ENCODE measurements at regions not wholly inside any gene's neighbourhood (a gene's known extent, or its start where the extent isn't known, plus 50 kb on each side); places are given as distances from the start of the nearest gene placed in this dataset.

DNA sequence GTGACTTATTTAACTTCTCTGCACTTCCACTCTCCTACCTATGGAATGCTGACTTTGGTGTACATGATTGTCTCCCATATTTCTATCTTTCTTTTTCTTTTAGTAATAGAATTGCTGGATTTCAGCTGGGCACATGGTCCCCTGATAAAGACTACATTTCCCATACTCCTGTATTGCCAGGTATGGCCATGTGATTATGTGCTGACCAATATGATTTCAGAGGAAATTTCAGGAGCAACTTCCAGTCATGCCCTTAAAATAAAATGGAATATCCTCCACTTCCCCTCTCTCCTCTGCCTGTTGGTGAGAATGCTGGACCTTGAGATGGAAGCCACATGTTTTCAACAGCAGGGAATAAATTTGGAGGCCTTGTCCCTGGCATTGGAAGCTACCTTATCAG lies 130.7 kb upstream of the IGSF21 start:
- DNase-seq (ENCODE audit: insufficient read length, low spot score) (no peak), FAIRE-seq (no peak)
- no peak for TF ChIP-seq POU2F2 (IDR thresholded peaks at IDR 0.05; ENCODE audit: low read depth, low read length)
- no peak for TF ChIP-seq POLR2A (IDR thresholded peaks at IDR 0.05; ENCODE audit: low read depth, low read length)
- no peak for TF ChIP-seq POLR2AphosphoS5 (IDR thresholded peaks at IDR 0.05; ENCODE audit: low read depth, low read length)
- no peak for TF ChIP-seq TAF1 (IDR thresholded peaks at IDR 0.05; ENCODE audit: low read depth, low read length)
- no peak for TF ChIP-seq PAX5 (IDR thresholded peaks at IDR 0.05; ENCODE audit: insufficient read depth, low read length, severe bottlenecking)
- no peak for TF ChIP-seq SPI1 (IDR thresholded peaks at IDR 0.05; ENCODE audit: low read depth, low read length)

DNA sequence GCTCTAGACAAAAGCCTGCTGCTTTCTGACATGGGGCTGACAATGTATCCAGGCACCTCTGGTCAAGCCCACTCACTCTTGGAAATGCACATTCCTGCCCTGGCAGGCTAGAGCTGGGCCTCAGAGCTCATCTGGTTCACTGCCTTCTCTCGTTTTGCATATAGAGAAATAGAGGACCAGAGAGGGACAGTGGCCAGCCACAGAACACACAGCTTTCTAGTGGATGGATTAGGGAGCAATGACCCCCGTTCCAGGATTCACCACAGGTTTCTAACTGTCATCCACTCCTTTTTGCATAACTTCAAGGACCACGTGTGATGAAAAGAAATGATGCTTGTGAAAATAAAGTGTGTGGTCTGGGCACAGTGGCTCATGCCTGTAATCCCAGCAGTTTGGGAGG lies 129.6 kb upstream of the IGSF21 start:
- TF ChIP-seq POLR2A (IDR thresholded peaks at IDR 0.05; ENCODE audit: low read depth, low read length) (no peak), SPI1 (IDR thresholded peaks at IDR 0.05; ENCODE audit: low read depth, low read length) (no peak), TAF1 (IDR thresholded peaks at IDR 0.05; ENCODE audit: low read depth, low read length) (no peak), POU2F2 (IDR thresholded peaks at IDR 0.05; ENCODE audit: low read depth, low read length) (no peak), PAX5 (IDR thresholded peaks at IDR 0.05; ENCODE audit: insufficient read depth, low read length, severe bottlenecking) (no peak)
- no peak for DNase-seq (ENCODE audit: insufficient read length, low spot score)
- FAIRE-seq, result no peak

DNA sequence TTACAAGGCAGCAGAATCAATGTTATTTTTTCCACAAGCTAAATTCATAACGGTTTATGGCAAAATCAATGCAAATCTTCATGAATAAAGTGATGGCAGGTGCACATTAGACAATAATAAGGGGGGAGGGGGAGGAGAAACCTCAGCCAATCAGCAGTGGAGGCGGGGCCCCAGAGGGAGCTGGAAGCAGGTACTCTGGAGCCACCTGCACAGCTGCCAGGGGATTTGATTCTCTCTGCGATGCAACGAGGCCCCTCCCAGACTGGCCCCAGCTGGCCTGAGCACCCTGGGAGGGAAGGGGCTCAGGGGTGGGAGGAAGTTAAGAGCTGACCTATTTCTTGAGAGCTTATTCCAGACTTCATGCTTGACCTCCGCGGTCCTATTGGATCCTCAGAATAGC lies 127.8 kb upstream of the IGSF21 start:
- TF ChIP-seq PAX5 (IDR thresholded peaks at IDR 0.05; ENCODE audit: insufficient read depth, low read length, severe bottlenecking) (no peak), POLR2AphosphoS5 (IDR thresholded peaks at IDR 0.05; ENCODE audit: low read depth, low read length) (no peak)
- no peak for FAIRE-seq
- no peak for DNase-seq (ENCODE audit: insufficient read length, low spot score)

DNA sequence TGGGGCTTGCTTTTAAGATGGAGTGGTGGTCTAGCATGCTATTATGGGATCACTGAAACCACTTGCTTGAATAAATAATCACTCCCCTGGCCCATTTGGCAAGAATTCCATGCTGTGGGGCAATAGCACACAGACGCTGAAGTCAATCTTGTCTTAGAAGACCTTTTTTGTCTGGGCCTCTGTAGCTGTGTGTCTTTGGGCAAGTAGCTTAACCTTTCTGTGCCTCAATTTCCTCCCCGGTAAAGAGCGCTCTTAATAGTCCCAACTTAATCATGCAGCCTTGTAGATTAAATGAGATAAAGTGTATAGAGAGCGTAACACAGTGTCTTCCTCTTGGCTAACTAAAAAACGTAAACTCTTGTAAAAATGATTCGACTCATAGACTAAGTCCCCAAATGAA lies 125.4 kb upstream of the IGSF21 start:
- DNase-seq (ENCODE audit: insufficient read length, low spot score), result no peak
- FAIRE-seq, result no peak
- TF ChIP-seq SPI1 (IDR thresholded peaks at IDR 0.05; ENCODE audit: low read depth, low read length) (no peak), PAX5 (IDR thresholded peaks at IDR 0.05; ENCODE audit: insufficient read depth, low read length, severe bottlenecking) (no peak), TAF1 (IDR thresholded peaks at IDR 0.05; ENCODE audit: low read depth, low read length) (no peak), POU2F2 (IDR thresholded peaks at IDR 0.05; ENCODE audit: low read depth, low read length) (no peak), POLR2A (IDR thresholded peaks at IDR 0.05; ENCODE audit: low read depth, low read length) (no peak), POLR2AphosphoS5 (IDR thresholded peaks at IDR 0.05; ENCODE audit: low read depth, low read length) (no peak)

DNA sequence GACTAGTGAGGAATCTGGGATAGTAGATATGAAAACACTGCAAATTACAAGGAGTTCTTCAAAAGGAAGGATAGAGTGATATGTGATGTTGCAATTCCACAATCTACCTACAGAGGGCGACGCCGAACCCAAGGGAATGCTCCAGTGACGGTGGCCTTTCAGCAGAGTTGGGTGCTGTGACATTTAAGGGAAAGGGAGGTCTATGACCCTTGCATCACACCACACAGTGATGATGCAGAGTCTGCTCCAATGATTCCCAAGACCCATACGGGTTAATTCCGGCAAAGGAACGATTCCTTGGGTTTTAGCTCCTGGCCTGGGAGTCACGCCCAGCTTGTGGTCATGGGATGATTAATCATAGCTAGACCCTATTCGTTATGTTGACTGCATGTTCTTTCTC lies 123.0 kb upstream of the IGSF21 start:
- peak; percentile 33 for DNase-seq (ENCODE audit: insufficient read length, low spot score)
- no peak for TF ChIP-seq POLR2AphosphoS5 (IDR thresholded peaks at IDR 0.05; ENCODE audit: low read depth, low read length)
- TF ChIP-seq TAF1 (IDR thresholded peaks at IDR 0.05; ENCODE audit: low read depth, low read length), result no peak
- TF ChIP-seq POLR2A (IDR thresholded peaks at IDR 0.05; ENCODE audit: low read depth, low read length), result no peak
- TF ChIP-seq PAX5 (IDR thresholded peaks at IDR 0.05; ENCODE audit: insufficient read depth, low read length, severe bottlenecking), result no peak

DNA sequence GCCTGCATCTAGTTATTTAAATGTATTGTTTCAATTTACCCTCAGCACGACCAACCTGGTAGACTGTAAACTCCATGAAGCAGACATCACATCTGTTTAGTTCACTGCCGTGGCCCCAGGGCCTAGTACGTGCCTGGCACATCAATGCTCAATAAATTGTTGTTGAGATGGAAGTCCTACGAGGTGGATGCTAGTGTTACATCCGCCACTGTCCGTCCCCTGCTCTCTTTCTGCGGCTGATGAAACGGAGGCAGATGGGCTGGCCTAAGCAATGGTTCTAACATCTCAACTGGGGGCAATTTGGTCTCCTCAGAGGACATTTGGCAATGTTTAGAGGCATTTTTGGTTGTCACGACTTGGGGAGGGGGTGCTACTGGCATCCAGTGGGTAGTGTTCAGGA lies 121.4 kb upstream of the IGSF21 start:
- TF ChIP-seq POLR2A (IDR thresholded peaks at IDR 0.05; ENCODE audit: low read depth, low read length), result no peak
- TF ChIP-seq POU2F2 (IDR thresholded peaks at IDR 0.05; ENCODE audit: low read depth, low read length), result no peak
- TF ChIP-seq SPI1 (IDR thresholded peaks at IDR 0.05; ENCODE audit: low read depth, low read length), result no peak
- no peak for TF ChIP-seq TAF1 (IDR thresholded peaks at IDR 0.05; ENCODE audit: low read depth, low read length)
- TF ChIP-seq PAX5 (IDR thresholded peaks at IDR 0.05; ENCODE audit: insufficient read depth, low read length, severe bottlenecking), result no peak
- TF ChIP-seq POLR2AphosphoS5 (IDR thresholded peaks at IDR 0.05; ENCODE audit: low read depth, low read length), result no peak
- FAIRE-seq (no peak), DNase-seq (ENCODE audit: insufficient read length, low spot score) (no peak)

More for the DNA sequence above, 123.0 kb upstream of the IGSF21 start:
- no peak for FAIRE-seq

DNA sequence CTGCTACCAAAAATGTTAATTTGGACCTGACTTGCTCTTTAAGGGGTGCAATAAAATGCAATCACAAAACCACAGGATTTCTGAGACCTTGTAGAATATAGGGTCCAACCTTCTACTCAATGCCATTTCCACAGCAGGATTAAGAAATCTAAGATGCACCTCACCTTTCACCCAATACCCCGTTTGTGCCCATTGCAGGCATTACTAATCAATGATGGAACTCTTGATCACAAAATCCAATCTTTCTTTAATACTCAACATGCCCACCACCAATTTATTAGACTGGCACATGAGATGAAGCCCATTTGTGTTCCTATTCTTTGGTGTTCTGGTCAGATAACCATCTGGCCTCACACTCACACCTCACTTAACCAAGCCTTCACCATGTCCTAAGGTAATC lies 117.2 kb upstream of the IGSF21 start:
- DNase-seq (ENCODE audit: insufficient read length, low spot score), result no peak
- FAIRE-seq, result no peak
- no peak for TF ChIP-seq POLR2AphosphoS5 (IDR thresholded peaks at IDR 0.05; ENCODE audit: low read depth, low read length)
- no peak for TF ChIP-seq POU2F2 (IDR thresholded peaks at IDR 0.05; ENCODE audit: low read depth, low read length)
- TF ChIP-seq SPI1 (IDR thresholded peaks at IDR 0.05; ENCODE audit: low read depth, low read length), result no peak
- TF ChIP-seq PAX5 (IDR thresholded peaks at IDR 0.05; ENCODE audit: insufficient read depth, low read length, severe bottlenecking), result no peak
- TF ChIP-seq TAF1 (IDR thresholded peaks at IDR 0.05; ENCODE audit: low read depth, low read length), result no peak
- no peak for TF ChIP-seq POLR2A (IDR thresholded peaks at IDR 0.05; ENCODE audit: low read depth, low read length)

DNA sequence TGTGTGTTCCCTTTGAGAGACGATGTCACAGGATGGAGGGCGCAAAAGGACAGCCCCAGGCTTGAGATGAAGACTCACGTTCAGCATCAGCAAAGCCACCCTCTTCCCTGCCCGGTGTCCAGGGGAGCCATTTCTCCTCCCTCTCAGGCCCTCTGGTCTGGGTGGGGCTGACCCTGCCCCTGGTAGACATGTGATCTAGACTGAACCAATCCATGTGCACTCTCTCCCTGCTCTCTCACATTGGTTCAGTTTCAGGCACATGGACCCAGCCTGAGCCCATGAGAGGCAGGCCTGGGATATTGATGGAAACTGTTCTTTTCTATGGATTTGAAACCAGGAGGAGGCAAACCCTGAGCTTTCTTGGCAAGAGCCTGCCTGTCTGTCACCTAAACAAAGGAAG lies 115.6 kb upstream of the IGSF21 start:
- FAIRE-seq, result no peak
- TF ChIP-seq SPI1 (IDR thresholded peaks at IDR 0.05; ENCODE audit: low read depth, low read length), result no peak
- no peak for TF ChIP-seq TAF1 (IDR thresholded peaks at IDR 0.05; ENCODE audit: low read depth, low read length)
- no peak for TF ChIP-seq POLR2A (IDR thresholded peaks at IDR 0.05; ENCODE audit: low read depth, low read length)
- no peak for TF ChIP-seq POLR2AphosphoS5 (IDR thresholded peaks at IDR 0.05; ENCODE audit: low read depth, low read length)
- no peak for TF ChIP-seq POU2F2 (IDR thresholded peaks at IDR 0.05; ENCODE audit: low read depth, low read length)
- TF ChIP-seq PAX5 (IDR thresholded peaks at IDR 0.05; ENCODE audit: insufficient read depth, low read length, severe bottlenecking), result no peak
- no peak for DNase-seq (ENCODE audit: insufficient read length, low spot score)

DNA sequence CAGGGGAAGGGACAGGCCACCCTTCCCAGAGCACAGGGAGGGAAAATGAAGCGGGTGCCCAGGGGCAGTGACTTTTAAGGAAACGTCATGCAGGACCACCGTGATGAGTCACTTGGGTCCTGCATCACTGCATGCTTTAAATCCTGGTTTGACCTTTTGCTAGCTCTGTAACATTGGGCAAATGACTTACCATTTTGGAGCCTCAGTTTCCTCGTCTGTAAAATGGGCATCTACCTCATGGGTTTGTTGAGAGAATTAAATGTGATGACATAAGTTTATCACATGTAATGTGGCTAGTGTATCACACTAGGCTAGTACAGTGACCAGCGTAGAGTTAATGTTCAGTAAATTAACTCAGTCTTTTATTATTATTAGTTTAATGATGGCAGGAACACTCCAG lies 114.8 kb upstream of the IGSF21 start:
- FAIRE-seq, result no peak
- TF ChIP-seq POLR2A (IDR thresholded peaks at IDR 0.05; ENCODE audit: low read depth, low read length), result no peak
- TF ChIP-seq PAX5 (IDR thresholded peaks at IDR 0.05; ENCODE audit: insufficient read depth, low read length, severe bottlenecking), result no peak
- no peak for TF ChIP-seq TAF1 (IDR thresholded peaks at IDR 0.05; ENCODE audit: low read depth, low read length)
- TF ChIP-seq POLR2AphosphoS5 (IDR thresholded peaks at IDR 0.05; ENCODE audit: low read depth, low read length), result no peak
- TF ChIP-seq SPI1 (IDR thresholded peaks at IDR 0.05; ENCODE audit: low read depth, low read length), result no peak
- TF ChIP-seq POU2F2 (IDR thresholded peaks at IDR 0.05; ENCODE audit: low read depth, low read length), result no peak
- DNase-seq (ENCODE audit: insufficient read length, low spot score), result no peak

DNA sequence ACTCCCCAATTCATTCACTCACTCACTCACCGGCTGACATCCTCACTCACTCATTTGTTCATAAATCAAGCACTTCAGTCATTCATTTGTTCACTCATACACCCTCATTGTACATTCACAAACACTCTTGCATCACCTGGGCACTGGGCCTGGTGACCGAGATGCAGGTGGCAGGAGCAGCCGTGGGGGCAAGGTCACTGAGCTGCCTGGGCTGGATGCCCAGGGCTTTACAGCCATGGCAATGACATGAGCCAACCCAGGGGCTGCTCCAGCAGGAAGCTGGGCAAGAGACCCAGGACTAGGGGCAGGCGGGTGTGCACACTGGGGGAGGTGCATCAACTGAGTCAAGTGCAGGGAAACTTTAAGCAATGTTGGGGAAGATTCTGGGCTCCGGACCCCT lies 113.6 kb upstream of the IGSF21 start:
- DNase-seq (ENCODE audit: insufficient read length, low spot score) (no peak), FAIRE-seq (no peak)
- TF ChIP-seq POLR2AphosphoS5 (IDR thresholded peaks at IDR 0.05; ENCODE audit: low read depth, low read length) (no peak), SPI1 (IDR thresholded peaks at IDR 0.05; ENCODE audit: low read depth, low read length) (no peak), PAX5 (IDR thresholded peaks at IDR 0.05; ENCODE audit: insufficient read depth, low read length, severe bottlenecking) (no peak), POLR2A (IDR thresholded peaks at IDR 0.05; ENCODE audit: low read depth, low read length) (no peak), TAF1 (IDR thresholded peaks at IDR 0.05; ENCODE audit: low read depth, low read length) (no peak), POU2F2 (IDR thresholded peaks at IDR 0.05; ENCODE audit: low read depth, low read length) (no peak)
